B cell (primary cell): ENCODE measurements at regions not wholly inside any gene's neighbourhood (a gene's known extent, or its start where the extent isn't known, plus 50 kb on each side); places are given as distances from the start of the nearest gene placed in this dataset.
"Not testable (repeated sequence)": the region's sequence is repeated elsewhere in the genome, so short reads cannot be mapped to it uniquely, and the experiment has no call there.

Experiments
- ATAC-seq: fragments of 200-7000 bp; cut with Tn5 transposase; one replicate; pipeline ENCODE4 v1.10.0; 2021; ENCODE audit warnings: low read depth, mild to moderate bottlenecking, moderate number of reproducible peaks, moderate library complexity
- CTCF ChIA-PET: fragments of 350-600 bp; sonication (Branson Sonifier 250); formaldehyde crosslinking; loops from one replicate; lab custom pipeline; 2021; ENCODE audit warnings: antibody characterized with exemption, inconsistent platforms; lab: Charles Lee
- POLR2A ChIA-PET: fragments of 350-600 bp; sonication (Branson Sonifier 250); formaldehyde crosslinking; loops from one replicate; lab custom pipeline; 2021; ENCODE audit warnings: antibody characterized with exemption; lab: Charles Lee
- DNase-seq: peaks from one replicate; pipeline ENCODE4 v3.0.0; 2013
- H2AFZ ChIP-seq: 2 replicates; pipeline ENCODE4 v1.6.1; 2012; ENCODE audit warnings: mild to moderate bottlenecking, low read depth, low read length; ENCODE audit not compliant: insufficient read depth, poor library complexity, severe bottlenecking
- H3K27ac ChIP-seq, 2 donors: 1 replicate in 1 of 2; 2 replicates in 1 of 2; pipeline ENCODE4 v1.5.1; 2012 to 2013; ENCODE audit warnings: low read length in 2 of 2, mild to moderate bottlenecking in 2 of 2, moderate library complexity in 1 of 2
- H3K27me3 ChIP-seq, 4 experiments: fragments of 200-600 bp in 1 of 4; sonication (generic) in 1 of 4; replicated peaks in 1 of 4; 1 replicate in 2 of 4; 2 replicates in 2 of 4; pipeline versions ENCODE4 v1.6.1 to v1.7.0; 2013 to 2016; ENCODE audit warnings: low read length in 3 of 4, mild to moderate bottlenecking in 2 of 4, mixed read lengths in 1 of 4, moderate library complexity in 1 of 4; ENCODE audit not compliant: insufficient read depth in 4 of 4, control insufficient read depth in 3 of 4; ENCODE audit errors: control extremely low read depth in 1 of 4
- H3K36me3 ChIP-seq, 2 experiments: replicated peaks in 1 of 2; 1 replicate in 1 of 2; 2 replicates in 1 of 2; pipeline versions ENCODE4 v1.6.1 to v1.7.1; 2013; ENCODE audit warnings: low read length in 1 of 2; ENCODE audit not compliant: insufficient read depth in 2 of 2, control insufficient read depth in 1 of 2; ENCODE audit errors: control extremely low read depth in 1 of 2, extremely low read depth in 1 of 2
- H3K4me1 ChIP-seq, 2 donors: fragments of 200-600 bp in 1 of 2; sonication (generic) in 1 of 2; 1 replicate in 1 of 2; 2 replicates in 1 of 2; pipeline versions ENCODE4 v1.5.1 to v1.6.1; 2013 to 2017; ENCODE audit warnings: low read length in 2 of 2; ENCODE audit not compliant: control insufficient read depth in 2 of 2, insufficient read depth in 2 of 2
- H3K4me2 ChIP-seq: replicated peaks from 2 replicates; pipeline ENCODE3; 2012; ENCODE audit warnings: mild to moderate bottlenecking, low read depth, low read length; ENCODE audit not compliant: poor library complexity, severe bottlenecking
- H3K4me3 ChIP-seq, 5 experiments: fragments of 200-600 bp in 1 of 5; sonication (generic) in 1 of 5; 1 replicate in 3 of 5; 2 replicates in 2 of 5; pipeline versions ENCODE4 v1.5.1 to v1.7.0; 2011 to 2016; ENCODE audit warnings: low read length in 4 of 5, mild to moderate bottlenecking in 4 of 5, low read depth in 2 of 5, control low read depth in 1 of 5, moderate library complexity in 1 of 5; ENCODE audit not compliant: insufficient read depth in 1 of 5; ENCODE audit errors: control extremely low read depth in 1 of 5, extremely low read depth in 1 of 5
- H3K79me2 ChIP-seq: fragments of 200-600 bp; sonication (generic); one replicate; pipeline ENCODE4 v1.6.0; 2016; ENCODE audit warnings: low read length; ENCODE audit not compliant: control insufficient read depth, insufficient read depth
- H3K9ac ChIP-seq: fragments of 200-600 bp; sonication (generic); 2 replicates; pipeline ENCODE4 v1.6.1; 2017; ENCODE audit warnings: mild to moderate bottlenecking, low read length, moderate library complexity
- H3K9me3 ChIP-seq, 3 donors: one replicate each; pipeline versions ENCODE4 v1.6.1 to v1.7.1; 2013; ENCODE audit warnings: low read length in 2 of 3; ENCODE audit not compliant: control insufficient read depth in 2 of 3, insufficient read depth in 1 of 3; ENCODE audit errors: control extremely low read depth in 1 of 3
- H4K20me1 ChIP-seq: 2 replicates; pipeline ENCODE4 v1.6.0; 2012; ENCODE audit warnings: mild to moderate bottlenecking, low read length; ENCODE audit not compliant: insufficient read depth, control insufficient read depth, poor library complexity, severe bottlenecking
- H3K27ac Mint-ChIP-seq: one replicate; pipeline ENCODE4 v1.8.0; 2021; ENCODE audit warnings: mixed read lengths
- H3K27me3 Mint-ChIP-seq: one replicate; pipeline ENCODE4 v1.8.0; 2021; ENCODE audit warnings: mixed read lengths
- H3K4me1 Mint-ChIP-seq: one replicate; pipeline ENCODE4 v1.8.0; 2021; ENCODE audit warnings: mixed read lengths
- H3K4me3 Mint-ChIP-seq: one replicate; pipeline ENCODE4 v1.8.0; 2021; ENCODE audit warnings: mixed read lengths
- H3K9me3 Mint-ChIP-seq: one replicate; pipeline ENCODE4 v1.8.0; 2022; ENCODE audit warnings: mixed read lengths; ENCODE audit not compliant: insufficient read depth
- EZH2 ChIP-seq: IDR thresholded peaks from 2 replicates; pipeline ENCODE4 v1.6.1; 2012; ENCODE audit warnings: borderline replicate concordance, low read depth, mild to moderate bottlenecking, moderate library complexity, low read length; ENCODE audit not compliant: insufficient read depth, poor library complexity, severe bottlenecking
- WGBS: methylation state at CpG from one replicate; pipeline ENCODE4 v1.1.5; 2013; ENCODE audit warnings: missing lambda C conversion rate; ENCODE audit not compliant: insufficient coverage; 5-methylcytosine and 5-hydroxymethylcytosine counted together
- intact Hi-C: fragments of 100-400 bp; cut with micrococcal nuclease; formaldehyde crosslinking; loops from one replicate; pipeline ENCODE4 v1.10.0; 2022
- TF ChIP-seq, protein P1 (sequence below): fragments of 200-600 bp; IDR thresholded peaks from one replicate; pipeline ENCODE4 v1.8.0; 2022; ENCODE audit warnings: antibody characterized with exemption, mild to moderate bottlenecking

DNA sequence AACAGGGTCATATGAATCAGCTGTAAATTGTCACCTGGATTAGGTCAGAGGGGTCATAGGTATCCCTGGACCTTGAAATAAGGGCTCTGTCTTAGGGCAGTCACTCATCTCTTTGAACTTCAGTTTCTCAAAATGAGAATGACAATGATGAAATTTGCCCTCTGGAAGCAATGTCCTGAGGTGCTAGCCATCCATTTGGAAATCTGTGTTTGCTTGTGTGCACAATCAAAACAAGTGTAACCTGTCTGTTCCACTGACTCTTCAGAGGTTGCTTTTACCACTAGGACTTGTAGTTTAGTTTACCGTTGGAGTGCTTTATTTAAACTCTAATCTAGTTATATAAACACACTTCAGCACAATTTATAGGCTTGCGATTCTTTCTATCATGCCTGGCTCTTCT lies 297.3 kb downstream of the CCDC74A start:
- not testable (repeated sequence) for ATAC-seq

DNA sequence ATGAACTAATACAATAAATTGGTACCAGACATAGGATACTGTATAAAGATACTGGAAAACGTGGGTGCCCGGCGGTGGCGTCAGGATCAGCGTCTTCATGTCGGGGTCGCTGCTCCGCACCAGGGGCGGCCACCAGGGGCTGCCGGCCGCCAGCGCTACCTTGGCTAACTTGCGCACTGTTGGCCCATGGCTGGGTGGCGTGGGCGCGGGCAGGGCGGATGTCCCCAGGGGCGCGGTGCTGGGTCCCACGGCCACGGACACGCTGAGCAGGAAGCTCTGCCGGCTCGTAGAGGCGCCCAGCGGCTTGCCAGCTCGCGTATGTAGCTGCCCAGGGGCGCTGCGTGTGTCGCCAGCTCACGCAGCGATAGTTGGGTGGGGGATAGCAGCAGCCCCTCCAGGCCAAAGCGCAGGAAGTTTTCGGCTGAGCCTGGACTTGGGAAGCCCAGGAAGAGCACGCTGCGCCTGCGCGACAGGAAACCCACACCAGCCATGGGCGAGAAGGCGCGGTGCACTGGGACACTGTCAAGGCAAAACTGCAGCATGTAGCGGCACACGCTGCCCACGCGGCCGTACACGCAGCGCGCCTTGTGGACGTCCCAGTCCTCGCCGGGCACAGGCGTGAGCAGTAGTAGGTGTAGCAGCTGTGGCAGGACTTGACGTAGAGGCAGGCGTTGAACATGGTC lies 299.9 kb downstream of the CCDC74A start:
- no peak for ATAC-seq
- intact Hi-C loops: no loop called here
- no peak overlapping the region for H3K27ac ChIP-seq
- H3K36me3 ChIP-seq: no peaks in the 10 kb centered on the region
- H3K4me1 Mint-ChIP-seq: no peaks in the 10 kb centered on the region
- no peaks in the 10 kb centered on the region for H3K27me3 ChIP-seq
- H3K4me3 Mint-ChIP-seq: no peak overlapping the region
- CTCF ChIA-PET: no interaction called here
- no peak overlapping the region for H3K27ac Mint-ChIP-seq
- H3K27me3 Mint-ChIP-seq: no peaks in the 10 kb centered on the region
- H4K20me1 ChIP-seq: no peaks in the 10 kb centered on the region
- H3K4me3 ChIP-seq: no peak overlapping the region
- no peak for TF ChIP-seq EZH2
- TF ChIP-seq, protein P1, sequence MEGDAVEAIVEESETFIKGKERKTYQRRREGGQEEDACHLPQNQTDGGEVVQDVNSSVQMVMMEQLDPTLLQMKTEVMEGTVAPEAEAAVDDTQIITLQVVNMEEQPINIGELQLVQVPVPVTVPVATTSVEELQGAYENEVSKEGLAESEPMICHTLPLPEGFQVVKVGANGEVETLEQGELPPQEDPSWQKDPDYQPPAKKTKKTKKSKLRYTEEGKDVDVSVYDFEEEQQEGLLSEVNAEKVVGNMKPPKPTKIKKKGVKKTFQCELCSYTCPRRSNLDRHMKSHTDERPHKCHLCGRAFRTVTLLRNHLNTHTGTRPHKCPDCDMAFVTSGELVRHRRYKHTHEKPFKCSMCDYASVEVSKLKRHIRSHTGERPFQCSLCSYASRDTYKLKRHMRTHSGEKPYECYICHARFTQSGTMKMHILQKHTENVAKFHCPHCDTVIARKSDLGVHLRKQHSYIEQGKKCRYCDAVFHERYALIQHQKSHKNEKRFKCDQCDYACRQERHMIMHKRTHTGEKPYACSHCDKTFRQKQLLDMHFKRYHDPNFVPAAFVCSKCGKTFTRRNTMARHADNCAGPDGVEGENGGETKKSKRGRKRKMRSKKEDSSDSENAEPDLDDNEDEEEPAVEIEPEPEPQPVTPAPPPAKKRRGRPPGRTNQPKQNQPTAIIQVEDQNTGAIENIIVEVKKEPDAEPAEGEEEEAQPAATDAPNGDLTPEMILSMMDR: no peak
- no peak overlapping the region for H2AFZ ChIP-seq
- no peaks in the 10 kb centered on the region for H3K9me3 Mint-ChIP-seq
- H3K79me2 ChIP-seq: no peaks in the 10 kb centered on the region
- WGBS: 94% methylated on average over 54 of the region's 56 CpGs
- H3K9ac ChIP-seq: no peak overlapping the region
- POLR2A ChIA-PET: no interaction called here
- peaks cover 0 to 19% (median 0%) of the 10 kb centered on the region in 3 donors for H3K9me3 ChIP-seq
- DNase-seq: no peak
- no peak overlapping the region for H3K4me2 ChIP-seq
- no peaks in the 10 kb centered on the region for H3K4me1 ChIP-seq

More for the DNA sequence above, 297.3 kb downstream of the CCDC74A start:
- H4K20me1 ChIP-seq, H3K9me3 Mint-ChIP-seq, POLR2A ChIA-PET, DNase-seq, H3K36me3 ChIP-seq, H3K4me3 ChIP-seq, H3K4me1 ChIP-seq, H3K79me2 ChIP-seq, H3K27me3 ChIP-seq, H3K27ac Mint-ChIP-seq, H3K4me2 ChIP-seq, H3K4me1 Mint-ChIP-seq, H2AFZ ChIP-seq, H3K4me3 Mint-ChIP-seq, H3K27ac ChIP-seq, CTCF ChIA-PET, H3K27me3 Mint-ChIP-seq, intact Hi-C loops, H3K9ac ChIP-seq: not testable (repeated sequence)
- H3K9me3 ChIP-seq: peaks cover 0 to 14% (median 0%) of the 10 kb centered on the region in 3 donors
- WGBS: no CpG with 5 or more reads among the region's 2 CpGs
